Transverse colon (tissue), 4 donors: ENCODE measurements at regions not wholly inside any gene's neighbourhood (a gene's known extent, or its start where the extent isn't known, plus 50 kb on each side); places are given as distances from the start of the nearest gene placed in this dataset.

ENCODE experiments used
- EP300 ChIP-seq: sonication (generic); formaldehyde crosslinking; IDR thresholded peaks from one replicate; pipeline ENCODE4 v1.6.1; 2017; ENCODE audit warnings: antibody characterized with exemption, low read depth
- POLR2A ChIP-seq: fragments of 450-650 bp; IDR thresholded peaks from one replicate; pipeline ENCODE4 v1.6.1; 2016; ENCODE audit warnings: antibody characterized with exemption, mild to moderate bottlenecking, moderate library complexity
- POLR2AphosphoS5 ChIP-seq, 3 donors: sonication (generic); formaldehyde crosslinking; IDR thresholded peaks; one replicate each; pipeline ENCODE4 v1.6.1; 2016; ENCODE audit warnings: antibody characterized with exemption in 3 of 3
- TF ChIP-seq, protein P1 (sequence below), 5 experiments: fragments of 200-600 bp in 3 of 5; fragments of 450-650 bp in 2 of 5; sonication (generic) in 3 of 5; IDR thresholded peaks; 1 replicate in 2 of 5; 2 replicates in 3 of 5; pipeline ENCODE4 v1.5.1; 2016 to 2017; ENCODE audit warnings: antibody characterized with exemption in 5 of 5, inconsistent platforms in 3 of 5, mild to moderate bottlenecking in 2 of 5, moderate library complexity in 1 of 5

DNA sequence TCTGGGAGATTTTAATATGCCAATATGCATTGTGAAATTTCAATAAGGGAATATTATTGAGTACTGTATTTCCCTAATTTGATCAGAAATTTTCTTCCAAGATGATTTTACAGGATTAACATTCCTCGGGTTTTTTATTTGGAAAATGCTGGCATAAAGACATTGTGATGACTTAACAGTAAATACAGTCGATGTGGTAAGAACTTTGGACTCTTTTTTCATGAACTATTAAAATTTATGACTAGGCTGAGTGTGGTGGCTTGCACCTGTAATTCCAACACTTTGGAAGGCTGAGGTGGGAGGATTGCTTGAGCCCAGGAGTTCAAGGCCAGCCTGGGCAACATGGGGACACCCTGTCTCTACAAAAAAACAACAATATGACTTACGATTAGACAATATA is 197.1 kb upstream of the RASSF8 start:
- TF ChIP-seq, protein P1, sequence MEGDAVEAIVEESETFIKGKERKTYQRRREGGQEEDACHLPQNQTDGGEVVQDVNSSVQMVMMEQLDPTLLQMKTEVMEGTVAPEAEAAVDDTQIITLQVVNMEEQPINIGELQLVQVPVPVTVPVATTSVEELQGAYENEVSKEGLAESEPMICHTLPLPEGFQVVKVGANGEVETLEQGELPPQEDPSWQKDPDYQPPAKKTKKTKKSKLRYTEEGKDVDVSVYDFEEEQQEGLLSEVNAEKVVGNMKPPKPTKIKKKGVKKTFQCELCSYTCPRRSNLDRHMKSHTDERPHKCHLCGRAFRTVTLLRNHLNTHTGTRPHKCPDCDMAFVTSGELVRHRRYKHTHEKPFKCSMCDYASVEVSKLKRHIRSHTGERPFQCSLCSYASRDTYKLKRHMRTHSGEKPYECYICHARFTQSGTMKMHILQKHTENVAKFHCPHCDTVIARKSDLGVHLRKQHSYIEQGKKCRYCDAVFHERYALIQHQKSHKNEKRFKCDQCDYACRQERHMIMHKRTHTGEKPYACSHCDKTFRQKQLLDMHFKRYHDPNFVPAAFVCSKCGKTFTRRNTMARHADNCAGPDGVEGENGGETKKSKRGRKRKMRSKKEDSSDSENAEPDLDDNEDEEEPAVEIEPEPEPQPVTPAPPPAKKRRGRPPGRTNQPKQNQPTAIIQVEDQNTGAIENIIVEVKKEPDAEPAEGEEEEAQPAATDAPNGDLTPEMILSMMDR (IDR thresholded peaks at IDR 0.05): no peak
- TF ChIP-seq EP300 (no peak), POLR2AphosphoS5 (IDR thresholded peaks at IDR 0.05) (no peak), POLR2A (no peak)
